ENCODE measurements at regions not wholly inside any gene's neighbourhood (a gene's known extent, or its start where the extent isn't known, plus 50 kb on each side); places are given as distances from the start of the nearest gene placed in this dataset.

DNA sequence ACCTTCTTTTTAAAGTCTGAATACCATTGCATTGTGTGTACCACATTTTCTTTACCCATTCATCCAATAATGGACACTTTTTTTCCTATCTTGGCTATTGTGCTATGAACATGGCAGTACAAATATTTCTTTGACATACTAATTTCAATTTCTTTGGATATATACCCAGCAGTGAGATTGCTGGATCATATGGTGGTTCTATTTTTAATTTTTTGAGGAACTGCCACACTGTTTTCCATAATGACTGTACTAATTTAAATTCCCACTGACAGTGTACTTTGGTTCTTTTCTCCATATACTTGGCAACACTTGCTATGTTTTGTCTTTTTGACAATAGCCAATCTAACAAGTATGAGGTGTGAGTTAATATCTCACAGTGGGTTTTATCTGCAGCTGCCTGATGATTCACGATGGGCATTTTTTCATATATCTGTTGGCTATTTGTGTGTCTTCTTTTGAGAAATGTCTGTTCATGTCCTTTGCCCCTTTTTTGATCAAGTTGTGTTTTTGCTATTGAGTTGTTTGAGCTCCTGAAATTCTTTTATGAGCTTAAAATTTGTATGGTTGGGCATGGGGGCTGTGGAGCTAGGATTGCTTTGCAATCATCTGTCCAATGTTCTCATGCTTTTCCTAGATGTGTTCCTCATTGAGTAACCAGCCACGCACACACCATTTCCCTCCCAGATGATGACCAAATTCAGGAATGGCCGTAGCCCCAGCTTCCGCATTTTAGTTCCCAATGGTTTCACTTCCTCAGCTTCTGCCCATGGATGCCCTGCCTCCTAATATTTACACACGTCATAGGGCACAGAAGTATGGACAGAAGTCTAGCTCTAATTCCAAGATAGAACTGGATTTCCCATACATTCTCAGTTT, 380.0 kb upstream of the SGCG start:
- WGBS (ENCODE audit: low lambda C conversion rate) = 26% methylated on average over 5 of the region's 5 CpGs
- peak overlapping the region in 1 of 2 experiments; percentile 26; a peak in 1 of 4 replicates for H3K4me3 ChIP-seq (ENCODE audit: low read depth in 2 of 2, low read length in 1 of 2)
- no peaks in the 10 kb centered on the region for H3K9me3 ChIP-seq
- H4K20me1 ChIP-seq (ENCODE audit: insufficient read depth) = no peaks in the 10 kb centered on the region
- H3K27ac ChIP-seq (ENCODE audit: low read depth in 2 of 2, low read length in 1 of 2) = no peak overlapping the region
- TF ChIP-seq, protein P1, sequence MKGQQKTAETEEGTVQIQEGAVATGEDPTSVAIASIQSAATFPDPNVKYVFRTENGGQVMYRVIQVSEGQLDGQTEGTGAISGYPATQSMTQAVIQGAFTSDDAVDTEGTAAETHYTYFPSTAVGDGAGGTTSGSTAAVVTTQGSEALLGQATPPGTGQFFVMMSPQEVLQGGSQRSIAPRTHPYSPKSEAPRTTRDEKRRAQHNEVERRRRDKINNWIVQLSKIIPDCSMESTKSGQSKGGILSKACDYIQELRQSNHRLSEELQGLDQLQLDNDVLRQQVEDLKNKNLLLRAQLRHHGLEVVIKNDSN (IDR thresholded peaks at IDR 0.05; ENCODE audit: borderline replicate concordance, low read depth) = no peak
- TF ChIP-seq GATA2 (CRISPR knock-in tag; IDR thresholded peaks at IDR 0.05) = no peak
- TF ChIP-seq CHD2 (IDR thresholded peaks at IDR 0.05; ENCODE audit: low read length, partially characterized antibody) = no peak
- no peak for TF ChIP-seq EZH2phosphoT487 (IDR thresholded peaks at IDR 0.05; ENCODE audit: borderline replicate concordance, low read depth)
- H3K9ac ChIP-seq = no peak overlapping the region
- DNase-seq = no peak
- CTCF ChIA-PET = interaction anchor here (0.8 to 1.2 kb wide), 2 partner anchors 43 to 1163 kb away, joined by 3 read pairs; no protein-coding TSS in a partner anchor
- H2AFZ ChIP-seq (ENCODE audit: low read depth) = no peak overlapping the region
- H3K9me2 ChIP-seq = no peaks in the 10 kb centered on the region
- no peaks in the 10 kb centered on the region for H3K4me1 ChIP-seq (ENCODE audit: control insufficient read depth in 1 of 2, insufficient read depth in 2 of 2, low read depth in 1 of 2, low read length in 1 of 2)
- H3F3A ChIP-seq (replicated peaks; ENCODE audit: insufficient read depth) = no peaks in the 10 kb centered on the region
- no peak overlapping the region for H3K4me2 ChIP-seq
- no peaks in the 10 kb centered on the region for H3K79me2 ChIP-seq (ENCODE audit: insufficient read depth)
- H3K36me3 ChIP-seq (replicated peaks in 1 of 2; ENCODE audit: control insufficient read depth in 1 of 2, insufficient read depth in 2 of 2, low read length in 1 of 2) = no peaks in the 10 kb centered on the region
- peaks cover 19% of the 10 kb centered on the region; the same call in 1 of the 2 replicates for H3K27me3 ChIP-seq (ENCODE audit: insufficient read depth)
- POLR2A ChIA-PET = no interaction called here

DNA sequence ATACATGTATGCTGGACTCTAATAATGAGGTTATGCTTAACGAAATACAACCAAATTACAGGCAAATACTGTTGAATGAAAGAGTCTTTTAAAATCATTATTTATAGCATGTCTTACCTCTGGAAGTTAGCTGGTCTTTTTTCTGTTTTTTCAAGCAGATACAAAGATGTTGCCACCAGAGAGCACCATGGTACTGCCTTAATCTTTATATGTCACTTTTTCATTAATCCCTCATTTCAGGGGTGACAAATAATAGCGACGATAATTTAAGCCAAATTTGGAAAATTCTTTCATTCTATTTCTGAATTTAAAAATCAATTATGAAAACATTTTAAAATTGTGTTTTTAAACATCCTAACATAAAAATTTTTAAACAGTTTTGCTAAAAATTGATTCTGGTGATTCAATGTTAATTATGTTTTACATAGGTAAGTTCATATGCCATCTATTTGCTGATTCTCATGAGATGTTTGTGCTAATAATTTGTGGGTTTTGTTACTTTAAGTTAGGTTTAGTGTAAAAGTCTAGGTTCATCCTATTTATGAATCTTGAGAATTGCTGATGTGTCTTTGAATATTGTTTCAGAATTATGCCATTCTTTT, 379.3 kb upstream of the SGCG start:
- no peak for DNase-seq
- Histone ChIP-seq H3K27me3 (ENCODE audit: insufficient read depth) (peaks cover 19% of the 10 kb centered on the region; the same call in 1 of the 2 replicates), H3K27ac (ENCODE audit: low read depth in 2 of 2, low read length in 1 of 2) (no peak overlapping the region), H3K9me3 (no peaks in the 10 kb centered on the region), H3K36me3 (replicated peaks in 1 of 2; ENCODE audit: control insufficient read depth in 1 of 2, insufficient read depth in 2 of 2, low read length in 1 of 2) (no peaks in the 10 kb centered on the region), H3K4me3 (ENCODE audit: low read depth in 2 of 2, low read length in 1 of 2) (peak overlapping the region in 1 of 2 experiments; percentile 26; a peak in 1 of 4 replicates), H3K79me2 (ENCODE audit: insufficient read depth) (no peaks in the 10 kb centered on the region), H4K20me1 (ENCODE audit: insufficient read depth) (no peaks in the 10 kb centered on the region), H3K4me2 (no peak overlapping the region), H3K9ac (no peak overlapping the region), H3K4me1 (ENCODE audit: control insufficient read depth in 1 of 2, insufficient read depth in 2 of 2, low read depth in 1 of 2, low read length in 1 of 2) (no peaks in the 10 kb centered on the region), H3K9me2 (no peaks in the 10 kb centered on the region), H2AFZ (ENCODE audit: low read depth) (no peak overlapping the region), H3F3A (replicated peaks; ENCODE audit: insufficient read depth) (no peaks in the 10 kb centered on the region)
- no peak for TF ChIP-seq RFX5 (IDR thresholded peaks at IDR 0.05; ENCODE audit: low read length)
- TF ChIP-seq SIN3A (IDR thresholded peaks at IDR 0.05; ENCODE audit: borderline replicate concordance, low read depth, low read length) = no peak
- TF ChIP-seq RAD21 (IDR thresholded peaks at IDR 0.05; ENCODE audit: low read length) = peak; percentile 26
- TF ChIP-seq, protein P2, sequence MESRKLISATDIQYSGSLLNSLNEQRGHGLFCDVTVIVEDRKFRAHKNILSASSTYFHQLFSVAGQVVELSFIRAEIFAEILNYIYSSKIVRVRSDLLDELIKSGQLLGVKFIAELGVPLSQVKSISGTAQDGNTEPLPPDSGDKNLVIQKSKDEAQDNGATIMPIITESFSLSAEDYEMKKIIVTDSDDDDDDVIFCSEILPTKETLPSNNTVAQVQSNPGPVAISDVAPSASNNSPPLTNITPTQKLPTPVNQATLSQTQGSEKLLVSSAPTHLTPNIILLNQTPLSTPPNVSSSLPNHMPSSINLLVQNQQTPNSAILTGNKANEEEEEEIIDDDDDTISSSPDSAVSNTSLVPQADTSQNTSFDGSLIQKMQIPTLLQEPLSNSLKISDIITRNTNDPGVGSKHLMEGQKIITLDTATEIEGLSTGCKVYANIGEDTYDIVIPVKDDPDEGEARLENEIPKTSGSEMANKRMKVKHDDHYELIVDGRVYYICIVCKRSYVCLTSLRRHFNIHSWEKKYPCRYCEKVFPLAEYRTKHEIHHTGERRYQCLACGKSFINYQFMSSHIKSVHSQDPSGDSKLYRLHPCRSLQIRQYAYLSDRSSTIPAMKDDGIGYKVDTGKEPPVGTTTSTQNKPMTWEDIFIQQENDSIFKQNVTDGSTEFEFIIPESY (IDR thresholded peaks at IDR 0.05; ENCODE audit: borderline replicate concordance, low read depth) = no peak
- TF ChIP-seq, protein P3, sequence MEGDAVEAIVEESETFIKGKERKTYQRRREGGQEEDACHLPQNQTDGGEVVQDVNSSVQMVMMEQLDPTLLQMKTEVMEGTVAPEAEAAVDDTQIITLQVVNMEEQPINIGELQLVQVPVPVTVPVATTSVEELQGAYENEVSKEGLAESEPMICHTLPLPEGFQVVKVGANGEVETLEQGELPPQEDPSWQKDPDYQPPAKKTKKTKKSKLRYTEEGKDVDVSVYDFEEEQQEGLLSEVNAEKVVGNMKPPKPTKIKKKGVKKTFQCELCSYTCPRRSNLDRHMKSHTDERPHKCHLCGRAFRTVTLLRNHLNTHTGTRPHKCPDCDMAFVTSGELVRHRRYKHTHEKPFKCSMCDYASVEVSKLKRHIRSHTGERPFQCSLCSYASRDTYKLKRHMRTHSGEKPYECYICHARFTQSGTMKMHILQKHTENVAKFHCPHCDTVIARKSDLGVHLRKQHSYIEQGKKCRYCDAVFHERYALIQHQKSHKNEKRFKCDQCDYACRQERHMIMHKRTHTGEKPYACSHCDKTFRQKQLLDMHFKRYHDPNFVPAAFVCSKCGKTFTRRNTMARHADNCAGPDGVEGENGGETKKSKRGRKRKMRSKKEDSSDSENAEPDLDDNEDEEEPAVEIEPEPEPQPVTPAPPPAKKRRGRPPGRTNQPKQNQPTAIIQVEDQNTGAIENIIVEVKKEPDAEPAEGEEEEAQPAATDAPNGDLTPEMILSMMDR (IDR thresholded peaks at IDR 0.05) = peak; percentile 47
- TF ChIP-seq, protein P4, sequence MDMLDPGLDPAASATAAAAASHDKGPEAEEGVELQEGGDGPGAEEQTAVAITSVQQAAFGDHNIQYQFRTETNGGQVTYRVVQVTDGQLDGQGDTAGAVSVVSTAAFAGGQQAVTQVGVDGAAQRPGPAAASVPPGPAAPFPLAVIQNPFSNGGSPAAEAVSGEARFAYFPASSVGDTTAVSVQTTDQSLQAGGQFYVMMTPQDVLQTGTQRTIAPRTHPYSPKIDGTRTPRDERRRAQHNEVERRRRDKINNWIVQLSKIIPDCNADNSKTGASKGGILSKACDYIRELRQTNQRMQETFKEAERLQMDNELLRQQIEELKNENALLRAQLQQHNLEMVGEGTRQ (IDR thresholded peaks at IDR 0.05; ENCODE audit: borderline replicate concordance, low read depth, low read length) = no peak
- no peak for TF ChIP-seq NRF1 (IDR thresholded peaks at IDR 0.05; ENCODE audit: low read depth, low read length)
- TF ChIP-seq FOSL2 (IDR thresholded peaks at IDR 0.05; ENCODE audit: borderline replicate concordance, low read depth) = no peak
- WGBS (ENCODE audit: low lambda C conversion rate) = 1% methylated on average over 3 of the region's 3 CpGs
- ChIA-PET CTCF (interaction anchor here (0.8 to 1.2 kb wide), 2 partner anchors 43 to 1164 kb away, joined by 3 read pairs; no protein-coding TSS in a partner anchor), POLR2A (no interaction called here)

All from SK-N-SH (cell line).